K562 (cell line): ENCODE measurements at regions not wholly inside any gene's neighbourhood (a gene's known extent, or its start where the extent isn't known, plus 50 kb on each side); places are given as distances from the start of the nearest gene placed in this dataset. TPM values are rescaled to one million over a fixed set of nuclear protein-coding genes. Genes with fewer than 3 reads are reported as not detected.
A peak's percentile ranks its signal among the peaks of the same experiment; 100 is the strongest.
"Not testable (repeated sequence)": the region's sequence is repeated elsewhere in the genome, so short reads cannot be mapped to it uniquely, and the experiment has no call there.

Experiments
- ATAC-seq: fragments of 200-7000 bp; cut with Tn5 transposase; 3 replicates; pipeline ENCODE4 v1.9.1; 2020; ENCODE audit warnings: moderate library complexity
- BruUV-seq: library from RNA; stranded (reverse); fragments of 400-500 nt; replicated peaks from 2 replicates; lab custom pipeline; 2021; lab: Mats Ljungman, UMichigan
- CTCF ChIA-PET: fragments of 300-600 bp; formaldehyde crosslinking; extraction: SDS; loops from one replicate; lab custom pipeline; 2021; ENCODE audit warnings: low intra/inter-chr PET ratio; lab: Yijun Ruan, JAX
- POLR2A ChIA-PET: fragments of 300-600, 350-650 bp; sonication (Branson Sonifier 250); formaldehyde crosslinking; extraction: SDS; loops from one replicate; lab custom pipeline; 2021; ENCODE audit warnings: antibody characterized with exemption, inconsistent platforms; lab: Yijun Ruan, JAX
- DNase-seq, 4 experiments: peaks; one replicate each; pipeline versions ENCODE4 v3.0.0 to v3.0.0-alpha.2; 2011 to 2018; ENCODE audit warnings: low spot score in 3 of 4, mixed read lengths in 3 of 4; ENCODE audit errors: extremely low read depth in 1 of 4
- FAIRE-seq: peaks from 2 replicates; lab custom pipeline; 2011; peaks lifted over from hg19 to GRCh38; lab: Jason Lieb, UNC
- H2AFZ ChIP-seq: 2 replicates; pipeline ENCODE4 v1.6.0; 2011; ENCODE audit warnings: low read depth, low read length, control low read depth, inconsistent platforms
- H3K27ac ChIP-seq: fragments of 200-600 bp; 3 replicates; pipeline ENCODE4 v1.8.0; 2011; ENCODE audit warnings: low read depth, mild to moderate bottlenecking, control low read depth, inconsistent platforms, low read length, moderate library complexity, mixed read lengths; ENCODE audit errors: extremely low read depth
- H3K27me3 ChIP-seq, 2 experiments: fragments of 300-600 bp in 1 of 2; 2 replicates in 1 of 2; 3 replicates in 1 of 2; pipeline versions ENCODE4 v1.6.0 to v1.8.0; 2011; ENCODE audit warnings: inconsistent platforms in 2 of 2, low read length in 2 of 2, mild to moderate bottlenecking in 1 of 2, mixed read lengths in 1 of 2, moderate library complexity in 1 of 2; ENCODE audit not compliant: control insufficient read depth in 2 of 2, insufficient read depth in 2 of 2
- H3K36me3 ChIP-seq: fragments of 300-600 bp; 3 replicates; pipeline ENCODE4 v1.8.0; 2011; ENCODE audit warnings: mild to moderate bottlenecking, low read length, inconsistent platforms; ENCODE audit not compliant: control insufficient read depth, insufficient read depth
- H3K4me1 ChIP-seq, 2 experiments: fragments of 200-600 bp in 1 of 2; replicated peaks in 1 of 2; 2 replicates in 1 of 2; 3 replicates in 1 of 2; pipeline versions ENCODE4 v1.5.1 to v1.8.0; 2011; ENCODE audit warnings: inconsistent platforms in 2 of 2, low read length in 2 of 2, mild to moderate bottlenecking in 1 of 2, mixed read lengths in 1 of 2, moderate library complexity in 1 of 2; ENCODE audit not compliant: control insufficient read depth in 2 of 2, insufficient read depth in 2 of 2
- H3K4me2 ChIP-seq: 2 replicates; pipeline ENCODE4 v1.6.1; 2011; ENCODE audit warnings: low read length, control low read depth, inconsistent platforms, mixed read lengths; ENCODE audit not compliant: insufficient read depth
- H3K4me3 ChIP-seq: fragments of 200-600 bp; sonication (generic), shearing (Covaris generic); 2 replicates; pipeline ENCODE4 v1.5.1; 2016; ENCODE audit warnings: control low read depth, inconsistent platforms
- H3K79me2 ChIP-seq: fragments of 200-600 bp; 3 replicates; pipeline ENCODE4 v1.8.0; 2011; ENCODE audit warnings: low read length, inconsistent platforms; ENCODE audit not compliant: control insufficient read depth, insufficient read depth
- H3K9ac ChIP-seq, 2 experiments: 2 replicates each; pipeline versions ENCODE4 v1.6.0 to v1.6.1; 2011; ENCODE audit warnings: low read depth in 2 of 2, low read length in 2 of 2, control low read depth in 1 of 2, inconsistent platforms in 1 of 2, mild to moderate bottlenecking in 1 of 2, mixed read lengths in 1 of 2; ENCODE audit not compliant: insufficient read depth in 1 of 2
- H3K9me1 ChIP-seq: one replicate; pipeline ENCODE4 v1.6.0; 2011; ENCODE audit warnings: inconsistent platforms, mild to moderate bottlenecking, low read length, moderate library complexity; ENCODE audit not compliant: control insufficient read depth, insufficient read depth
- H3K9me3 ChIP-seq: replicated peaks from 2 replicates; pipeline ENCODE4 v1.5.1; 2011; ENCODE audit warnings: low read depth, low read length, inconsistent platforms; ENCODE audit not compliant: control insufficient read depth, insufficient read depth
- H4K20me1 ChIP-seq: replicated peaks from 2 replicates; pipeline ENCODE4 v1.6.1; 2011; ENCODE audit warnings: low read length, inconsistent platforms, mixed read lengths; ENCODE audit not compliant: control insufficient read depth, insufficient read depth
- ATF3 ChIP-seq, 2 experiments: fragments of 450-650 bp in 1 of 2; sonication (generic) in 1 of 2; formaldehyde crosslinking in 1 of 2; IDR thresholded peaks in 1 of 2; conservative IDR thresholded peaks in 1 of 2; 2 replicates each; pipeline versions ENCODE4 v1.6.1 to v1.8.1; 2016 to 2023; ENCODE audit warnings: mild to moderate bottlenecking in 2 of 2, moderate library complexity in 2 of 2, inconsistent platforms in 1 of 2, missing genetic modification reagents in 1 of 2
- C11orf30 ChIP-seq: fragments of 450-650 bp; IDR thresholded peaks from 2 replicates; pipeline ENCODE4 v1.6.1; 2016; ENCODE audit warnings: low read depth, mild to moderate bottlenecking
- FOSL1 ChIP-seq: fragments of 200-800 bp; sonication (Bioruptor generic); conservative IDR thresholded peaks from 2 replicates; pipeline ENCODE4 v1.6.1; 2016; ENCODE audit warnings: missing genetic modification characterization, missing compliant biosample characterization
- JUND ChIP-seq, 2 experiments: IDR thresholded peaks; 2 replicates in 1 of 2; 3 replicates in 1 of 2; pipeline ENCODE4 v1.6.1; 2011; ENCODE audit warnings: borderline replicate concordance in 2 of 2, low read depth in 2 of 2, low read length in 2 of 2, improper control_type of control experiment in 1 of 2, missing biosample characterization in 1 of 2, missing genetic modification characterization in 1 of 2, missing genetic modification reagents in 1 of 2
- MAFF ChIP-seq: IDR thresholded peaks from 2 replicates; pipeline ENCODE4 v1.6.1; 2012; ENCODE audit warnings: low read length, improper control_type of control experiment
- MAFG ChIP-seq: fragments of 450-650 bp; conservative IDR thresholded peaks from 2 replicates; pipeline ENCODE4 v1.6.1; 2016; ENCODE audit warnings: missing genetic modification characterization, missing compliant biosample characterization
- NFE2 ChIP-seq: IDR thresholded peaks from 2 replicates; pipeline ENCODE4 v1.6.1; 2014; ENCODE audit warnings: antibody characterized with exemption, low read depth
- NFE2L1 ChIP-seq: fragments of 450-650 bp; IDR thresholded peaks from 2 replicates; pipeline ENCODE4 v1.6.1; 2016; ENCODE audit warnings: missing genetic modification characterization, low read depth, mild to moderate bottlenecking, missing compliant biosample characterization, moderate library complexity, borderline replicate concordance
- SRF ChIP-seq, 2 experiments: fragments of 250-450, 450-650 bp in 1 of 2; sonication (Bioruptor Pico) in 1 of 2; sonication (generic) in 1 of 2; formaldehyde crosslinking; IDR thresholded peaks; 2 replicates each; pipeline versions ENCODE4 v1.5.0 to v1.5.1; 2020 to 2022; ENCODE audit warnings: mild to moderate bottlenecking in 1 of 2, missing genetic modification reagents in 1 of 2
- WGBS: fragments of 100-300 bp; shearing (Covaris generic); methylation state at CpG from one replicate; pipeline ENCODE4 v1.1.6; 2016; ENCODE audit warnings: low coverage, mixed read lengths; ENCODE audit not compliant: insufficient coverage; ENCODE audit errors: missing lambda C conversion rate; 5-methylcytosine and 5-hydroxymethylcytosine counted together
- in situ Hi-C: fragments of 300-500 bp; cut with MboI; formaldehyde crosslinking; loops from 4 replicates; pipeline ENCODE4 v1.15.0; 2018; ENCODE audit warnings: inconsistent platforms, mixed read lengths
- intact Hi-C: fragments of 100-400 bp; cut with micrococcal nuclease; formaldehyde crosslinking; loops from 2 replicates; pipeline ENCODE4 v1.14.2; 2022
- small RNA-seq: library from RNA; depleted of rRNA; stranded (forward); fragments of <200 nt; gene quantifications from one replicate; pipeline ENCODE3, GENCODE V24; 2014

- WGBS, result 33% methylated on average over 4 of the region's 4 CpGs
- DNase-seq, FAIRE-seq: not testable (repeated sequence)
Measured at GRCh38 chr11:71783191-71783590, 49.8 kb upstream of the DEFB108B start.

More at GRCh38 chr11:71783191-71783590, 49.8 kb upstream of the DEFB108B start:
- H3K9me1 ChIP-seq; H3K4me2 ChIP-seq; H3K36me3 ChIP-seq; BruUV-seq; H3K9ac ChIP-seq; H3K79me2 ChIP-seq; H3K4me3 ChIP-seq; H4K20me1 ChIP-seq; in situ Hi-C loops; ATAC-seq; H3K4me1 ChIP-seq; intact Hi-C loops; H2AFZ ChIP-seq; POLR2A ChIA-PET; H3K9me3 ChIP-seq; H3K27me3 ChIP-seq; H3K27ac ChIP-seq; CTCF ChIA-PET; TF ChIP-seq ATF3 (CRISPR knock-in tag; conservative IDR thresholded peaks at IDR 0.05); JUND (tag; IDR thresholded peaks at IDR 0.05; ENCODE audit: borderline replicate concordance, low read depth, low read length): not testable (repeated sequence)
- TF ChIP-seq MAFF, result peak; percentile 5; the same call in 1 of the 2 replicates
- peak; percentile 57 for TF ChIP-seq NFE2
- TF ChIP-seq C11orf30, result peak; percentile 23; the same call in 1 of the 2 replicates
- peak; percentile 42; the same call in 1 of the 2 replicates for TF ChIP-seq NFE2L1 (tag)
- TF ChIP-seq SRF (CRISPR knock-in tag; IDR thresholded peaks at IDR 0.05), result peak in 1 of 2 experiments; percentile 79; a peak in 2 of 4 replicates
- TF ChIP-seq MAFG (tag), result peak; percentile 63
- TF ChIP-seq ATF3 (IDR thresholded peaks at IDR 0.05), result peak; percentile 63; the same call in 1 of the 2 replicates
- TF ChIP-seq FOSL1 (tag), result peak; percentile 18; the same call in 1 of the 2 replicates
- TF ChIP-seq JUND (IDR thresholded peaks at IDR 0.05; ENCODE audit: borderline replicate concordance, low read depth, low read length), result 0 out of 2 replicates have a peak, but pooled peaks have one; percentile 9

Small RNAs in the stretch of these regions (small RNA-seq; reads per million reads assigned to genes)
- not detected for gene SNRPCP14
